Heart left ventricle (tissue), 13 donors: ENCODE measurements at regions not wholly inside any gene's neighbourhood (a gene's known extent, or its start where the extent isn't known, plus 50 kb on each side); places are given as distances from the start of the nearest gene placed in this dataset.

Source experiments
- CTCF ChIP-seq, 12 donors: fragments of 200-600 bp; sonication (generic) in 4 of 12; IDR thresholded peaks; one replicate each; pipeline versions ENCODE4 v1.5.0 to v1.8.0; 2018 to 2022; ENCODE audit warnings: antibody characterized with exemption in 12 of 12, mild to moderate bottlenecking in 5 of 12
- POLR2A ChIP-seq, 2 donors: fragments of 450-650 bp; IDR thresholded peaks; one replicate each; pipeline ENCODE4 v1.6.1; 2017; ENCODE audit warnings: antibody characterized with exemption in 2 of 2, mild to moderate bottlenecking in 2 of 2, moderate library complexity in 2 of 2
- donor health status: ischemic (EF 13 %, LVEDD 7.1; RV severe dilation, severe dysfunction).
- donor health status: DM: no; HTN: yes; CAD: no.
- donor health status: DM: no; HTN: no; CAD: no.
- donor health status: ischemic (EF 25% LVEDD 6.9; RV normal size, moderate dysfunction).
- donor health status: ischemic (EF 25% LVEDD 5.7; RV mildly dilated, moderate dysfunction).
- donor health status: ischemic (EF 35%, LVEDD 5.7; RV mildly dilated, moderate dysfunction).
- donor health status: nonischemic (EF 11% LVEDD 7.7; RV severe dilation, severe dysfunction).
- donor health status: DM: yes; HTN: yes; CAD: no.
- donor health status: PGD.
- donor health status: ischemic (EF 29% LVEDD 5.4; RV normal size, mild dysfunction).
- donor health status: nonischemic (EF 23%, LVEDD 6.1; RV moderate dilation, normal function).

GRCh38 chr7:81470724-81471379, 299.0 kb downstream of the HGF start:
- TF ChIP-seq CTCF (IDR thresholded peaks at IDR 0.05) (no peak), POLR2A (IDR thresholded peaks at IDR 0.05) (no peak)
